Testis (tissue), 2 donors: ENCODE measurements at regions not wholly inside any gene's neighbourhood (a gene's known extent, or its start where the extent isn't known, plus 50 kb on each side); places are given as distances from the start of the nearest gene placed in this dataset.

ENCODE experiments used
- POLR2A ChIP-seq: fragments of 450-650 bp; IDR thresholded peaks from one replicate; pipeline ENCODE4 v1.6.1; 2017; ENCODE audit warnings: antibody characterized with exemption, mild to moderate bottlenecking, moderate library complexity
- TF ChIP-seq, protein P1 (sequence below), 3 experiments: fragments of 450-650 bp in 2 of 3; fragments of 200-600 bp in 1 of 3; sonication (generic) in 1 of 3; IDR thresholded peaks; one replicate each; pipeline ENCODE4 v1.5.1; 2016 to 2019; ENCODE audit warnings: antibody characterized with exemption in 3 of 3, mild to moderate bottlenecking in 2 of 3, moderate library complexity in 1 of 3

- no peak for TF ChIP-seq POLR2A
- TF ChIP-seq, protein P1, sequence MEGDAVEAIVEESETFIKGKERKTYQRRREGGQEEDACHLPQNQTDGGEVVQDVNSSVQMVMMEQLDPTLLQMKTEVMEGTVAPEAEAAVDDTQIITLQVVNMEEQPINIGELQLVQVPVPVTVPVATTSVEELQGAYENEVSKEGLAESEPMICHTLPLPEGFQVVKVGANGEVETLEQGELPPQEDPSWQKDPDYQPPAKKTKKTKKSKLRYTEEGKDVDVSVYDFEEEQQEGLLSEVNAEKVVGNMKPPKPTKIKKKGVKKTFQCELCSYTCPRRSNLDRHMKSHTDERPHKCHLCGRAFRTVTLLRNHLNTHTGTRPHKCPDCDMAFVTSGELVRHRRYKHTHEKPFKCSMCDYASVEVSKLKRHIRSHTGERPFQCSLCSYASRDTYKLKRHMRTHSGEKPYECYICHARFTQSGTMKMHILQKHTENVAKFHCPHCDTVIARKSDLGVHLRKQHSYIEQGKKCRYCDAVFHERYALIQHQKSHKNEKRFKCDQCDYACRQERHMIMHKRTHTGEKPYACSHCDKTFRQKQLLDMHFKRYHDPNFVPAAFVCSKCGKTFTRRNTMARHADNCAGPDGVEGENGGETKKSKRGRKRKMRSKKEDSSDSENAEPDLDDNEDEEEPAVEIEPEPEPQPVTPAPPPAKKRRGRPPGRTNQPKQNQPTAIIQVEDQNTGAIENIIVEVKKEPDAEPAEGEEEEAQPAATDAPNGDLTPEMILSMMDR (IDR thresholded peaks at IDR 0.05), result no peak
These were observed 56.6 kb upstream of the MOCS2 start for GRCh38 chr5:53166183-53166495.
